ENCODE measurements at regions not wholly inside any gene's neighbourhood (a gene's known extent, or its start where the extent isn't known, plus 50 kb on each side); places are given as distances from the start of the nearest gene placed in this dataset.

GRCh38 chr22:48858121-48858520 lies 969.6 kb downstream of the BRD1 start:
- H3K79me2 ChIP-seq (ENCODE audit: low read length) = no peaks in the 10 kb centered on the region
- ChIA-PET CTCF (no interaction called here), POLR2A (ENCODE audit: unreplicated experiment) (no interaction called here)
- H3K4me2 ChIP-seq (ENCODE audit: low read length) = no peak overlapping the region
- DNase-seq = no peak
- no peaks in the 10 kb centered on the region for H3K9me2 ChIP-seq (replicated peaks; ENCODE audit: low read length)
- H3K9me3 ChIP-seq (ENCODE audit: low read length) = no peaks in the 10 kb centered on the region
- no peak overlapping the region for H2AFZ ChIP-seq (ENCODE audit: low read length)
- BruUV-seq (replicated peaks) = no TSS peak
- H4K20me1 ChIP-seq (ENCODE audit: low read length) = no peaks in the 10 kb centered on the region
- no peak overlapping the region for H3K4me3 ChIP-seq (ENCODE audit: low read length)
- no peak overlapping the region for H3K9ac ChIP-seq (ENCODE audit: low read length)
- H3K4me1 ChIP-seq (ENCODE audit: insufficient read depth, low read length) = no peaks in the 10 kb centered on the region
- ATAC-seq = no peak
- H3K36me3 ChIP-seq (ENCODE audit: low read depth, low read length) = no peaks in the 10 kb centered on the region
- H3F3A ChIP-seq (ENCODE audit: low read length, unreplicated experiment) = no peaks in the 10 kb centered on the region
- intact Hi-C loops (cut with micrococcal nuclease) = no loop called here
- no peaks in the 10 kb centered on the region for H3K27me3 ChIP-seq (ENCODE audit: low read length)
- TF ChIP-seq EZH2phosphoT487 (IDR thresholded peaks at IDR 0.05; ENCODE audit: borderline replicate concordance, low read length) = no peak
- no peak for TF ChIP-seq CTCF (conservative IDR thresholded peaks at IDR 0.05; ENCODE audit: low read depth, low read length)
- H3K27ac ChIP-seq (ENCODE audit: low read length) = no peak overlapping the region

- TF ChIP-seq EZH2phosphoT487 (IDR thresholded peaks at IDR 0.05; ENCODE audit: borderline replicate concordance, low read length) (no peak), CTCF (conservative IDR thresholded peaks at IDR 0.05; ENCODE audit: low read depth, low read length) (no peak), EZH2 (IDR thresholded peaks at IDR 0.05; ENCODE audit: low read length, unreplicated experiment) (no peak)
- Histone ChIP-seq H2AFZ (ENCODE audit: low read length) (no peak overlapping the region), H3K27me3 (ENCODE audit: low read length) (no peaks in the 10 kb centered on the region), H3K4me1 (ENCODE audit: insufficient read depth, low read length) (no peaks in the 10 kb centered on the region), H3K27ac (ENCODE audit: low read length) (no peak overlapping the region), H3K36me3 (ENCODE audit: low read depth, low read length) (no peaks in the 10 kb centered on the region), H3K9me2 (replicated peaks; ENCODE audit: low read length) (no peaks in the 10 kb centered on the region), H3K4me3 (ENCODE audit: low read length) (no peak overlapping the region), H3K4me2 (ENCODE audit: low read length) (no peak overlapping the region), H4K20me1 (ENCODE audit: low read length) (no peaks in the 10 kb centered on the region), H3F3A (ENCODE audit: low read length, unreplicated experiment) (no peaks in the 10 kb centered on the region), H3K9ac (ENCODE audit: low read length) (no peak overlapping the region), H3K9me3 (ENCODE audit: low read length) (no peaks in the 10 kb centered on the region), H3K79me2 (ENCODE audit: low read length) (no peaks in the 10 kb centered on the region)
- no peak for DNase-seq
- no peak for ATAC-seq
- CTCF ChIA-PET = no interaction called here
- intact Hi-C loops (cut with micrococcal nuclease) = no loop called here
- no TSS peak for BruUV-seq (replicated peaks)
- POLR2A ChIA-PET (ENCODE audit: unreplicated experiment) = no interaction called here
Measured at GRCh38 chr22:48857202-48857805, 970.4 kb downstream of the BRD1 start.

DNA sequence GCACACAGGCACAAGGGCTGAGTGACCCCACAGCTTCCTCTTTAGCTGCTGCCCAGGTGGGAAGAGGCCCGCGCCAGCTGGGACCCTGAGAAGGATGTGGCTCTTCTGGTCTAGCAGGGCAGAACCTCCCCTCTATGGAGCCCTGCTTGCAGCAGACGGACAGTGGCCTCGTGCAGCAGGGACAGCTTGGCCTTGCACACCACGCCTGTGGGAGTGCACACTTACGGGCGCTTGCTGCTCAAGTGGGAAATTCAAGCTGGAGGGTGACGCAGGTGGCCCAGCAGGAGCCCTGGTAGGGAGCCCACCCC lies 971.4 kb downstream of the BRD1 start:
- POLR2A ChIA-PET (ENCODE audit: unreplicated experiment) = no interaction called here
- Histone ChIP-seq H2AFZ (ENCODE audit: low read length) (no peak overlapping the region), H3F3A (ENCODE audit: low read length, unreplicated experiment) (no peaks in the 10 kb centered on the region), H3K9ac (ENCODE audit: low read length) (no peak overlapping the region), H3K9me3 (ENCODE audit: low read length) (no peaks in the 10 kb centered on the region), H3K79me2 (ENCODE audit: low read length) (no peaks in the 10 kb centered on the region), H3K4me2 (ENCODE audit: low read length) (no peak overlapping the region), H3K27me3 (ENCODE audit: low read length) (no peaks in the 10 kb centered on the region), H3K27ac (ENCODE audit: low read length) (no peak overlapping the region), H4K20me1 (ENCODE audit: low read length) (no peaks in the 10 kb centered on the region), H3K4me3 (ENCODE audit: low read length) (no peak overlapping the region), H3K36me3 (ENCODE audit: low read depth, low read length) (no peaks in the 10 kb centered on the region), H3K4me1 (ENCODE audit: insufficient read depth, low read length) (no peaks in the 10 kb centered on the region), H3K9me2 (replicated peaks; ENCODE audit: low read length) (no peaks in the 10 kb centered on the region)
- ATAC-seq = no peak
- intact Hi-C loops (cut with micrococcal nuclease) = no loop called here
- no peak for TF ChIP-seq EZH2phosphoT487 (IDR thresholded peaks at IDR 0.05; ENCODE audit: borderline replicate concordance, low read length)
- no peak for TF ChIP-seq EZH2 (IDR thresholded peaks at IDR 0.05; ENCODE audit: low read length, unreplicated experiment)
- no peak for TF ChIP-seq CTCF (conservative IDR thresholded peaks at IDR 0.05; ENCODE audit: low read depth, low read length)
- CTCF ChIA-PET = no interaction called here
- DNase-seq = no peak
- BruUV-seq (replicated peaks) = no TSS peak

All from PC-3 (cell line).